ENCODE measurements at regions not wholly inside any gene's neighbourhood (a gene's known extent, or its start where the extent isn't known, plus 50 kb on each side); places are given as distances from the start of the nearest gene placed in this dataset.

- no peak for TF ChIP-seq CTCF (IDR thresholded peaks at IDR 0.05; ENCODE audit: low read depth, low read length, poor library complexity, severe bottlenecking)
- no peak for TF ChIP-seq EZH2phosphoT487 (IDR thresholded peaks at IDR 0.05; ENCODE audit: borderline replicate concordance, low read length)
Measured at GRCh38 chr2:142220239-142220638, 89.4 kb upstream of the LRP1B start.

All from DOHH2 (cell line).